Ascending aorta (tissue), 2 donors: ENCODE measurements at regions not wholly inside any gene's neighbourhood (a gene's known extent, or its start where the extent isn't known, plus 50 kb on each side); places are given as distances from the start of the nearest gene placed in this dataset.

ENCODE experiments used
- DNase-seq, 2 donors: peaks; one replicate each; pipeline ENCODE4 v3.0.0-alpha.2; 2019; ENCODE audit warnings: low spot score in 2 of 2
- H3K27ac ChIP-seq, 2 donors: fragments of 200-600 bp; sonication (generic); one replicate each; pipeline ENCODE4 v1.5.1; 2016 to 2017; ENCODE audit warnings: mild to moderate bottlenecking in 1 of 2
- H3K27me3 ChIP-seq: fragments of 200-600 bp; sonication (generic); one replicate; pipeline ENCODE4 v1.5.1; 2017
- H3K36me3 ChIP-seq, 2 donors: fragments of 200-600 bp; sonication (generic); one replicate each; pipeline ENCODE4 v1.5.1; 2016
- H3K4me1 ChIP-seq, 2 donors: fragments of 200-600 bp; sonication (generic); one replicate each; pipeline ENCODE4 v1.5.1; 2016 to 2017; ENCODE audit warnings: mild to moderate bottlenecking in 1 of 2
- H3K4me3 ChIP-seq, 2 donors: fragments of 200-600 bp; sonication (generic); one replicate each; pipeline ENCODE4 v1.5.1; 2016 to 2017; ENCODE audit warnings: mild to moderate bottlenecking in 1 of 2
- H3K9me3 ChIP-seq, 2 donors: fragments of 200-600 bp; sonication (generic); one replicate each; pipeline ENCODE4 v1.5.1; 2016
- CTCF ChIP-seq, 3 experiments: fragments of 200-600 bp in 2 of 3; fragments of 450-650 bp in 1 of 3; sonication (generic) in 2 of 3; IDR thresholded peaks; one replicate each; pipeline ENCODE4 v1.5.1; 2016 to 2019; ENCODE audit warnings: antibody characterized with exemption in 3 of 3, mild to moderate bottlenecking in 1 of 3, moderate library complexity in 1 of 3
- intact Hi-C: fragments of 100-400 bp; cut with DNase I; formaldehyde crosslinking; loops from one replicate; pipeline ENCODE4 v1.15.1; 2023

GRCh38 chr5:36442352-36442751 is 140.7 kb upstream of the RANBP3L start:
- no peak for DNase-seq
- H3K36me3 ChIP-seq = no peaks in the 10 kb centered on the region
- no peak for TF ChIP-seq CTCF (IDR thresholded peaks at IDR 0.05)

GRCh38 chr5:36442796-36443195 is 141.1 kb upstream of the RANBP3L start:
- intact Hi-C loops = no loop called here
- Histone ChIP-seq H3K4me3 (no peak overlapping the region), H3K27ac (no peak overlapping the region), H3K27me3 (no peaks in the 10 kb centered on the region), H3K9me3 (no peaks in the 10 kb centered on the region), H3K36me3 (no peaks in the 10 kb centered on the region), H3K4me1 (peaks cover 0 to 3% of the 10 kb centered on the region in 2 donors)
- TF ChIP-seq CTCF (IDR thresholded peaks at IDR 0.05) = no peak
- DNase-seq = no peak

More at GRCh38 chr5:36442352-36442751, 140.7 kb upstream of the RANBP3L start:
- Histone ChIP-seq H3K9me3 (no peaks in the 10 kb centered on the region), H3K4me1 (peaks cover 0 to 3% of the 10 kb centered on the region in 2 donors), H3K4me3 (no peak overlapping the region), H3K27ac (no peak overlapping the region), H3K27me3 (no peaks in the 10 kb centered on the region)
- intact Hi-C loops = no loop called here

GRCh38 chr5:36443941-36444340 is 142.2 kb upstream of the RANBP3L start:
- no peak for TF ChIP-seq CTCF (IDR thresholded peaks at IDR 0.05)
- intact Hi-C loops = no loop called here
- no peak overlapping the region for H3K27ac ChIP-seq
- peaks cover 0 to 3% of the 10 kb centered on the region in 2 donors for H3K4me1 ChIP-seq
- no peak for DNase-seq
- H3K27me3 ChIP-seq = no peaks in the 10 kb centered on the region
- no peaks in the 10 kb centered on the region for H3K9me3 ChIP-seq
- H3K4me3 ChIP-seq = no peak overlapping the region
- no peaks in the 10 kb centered on the region for H3K36me3 ChIP-seq

GRCh38 chr5:36444582-36445418 is 143.1 kb upstream of the RANBP3L start:
- H3K36me3 ChIP-seq = no peaks in the 10 kb centered on the region
- H3K27me3 ChIP-seq = no peaks in the 10 kb centered on the region
- intact Hi-C loops = no loop called here
- H3K27ac ChIP-seq = peak overlapping the region; percentile 33 to 55
- peak in 1 of 2 donors; percentile 82 for DNase-seq
- TF ChIP-seq CTCF (IDR thresholded peaks at IDR 0.05) = no peak
- H3K9me3 ChIP-seq = no peaks in the 10 kb centered on the region
- peaks cover 0 to 3% of the 10 kb centered on the region in 2 donors for H3K4me1 ChIP-seq
- H3K4me3 ChIP-seq = peak overlapping the region; percentile 17 to 29

GRCh38 chr5:36447776-36448175 is 146.1 kb upstream of the RANBP3L start:
- intact Hi-C loops = no loop called here
- TF ChIP-seq CTCF (IDR thresholded peaks at IDR 0.05) = no peak
- H3K4me3 ChIP-seq = no peak overlapping the region

More at GRCh38 chr5:36447776-36448175, 146.1 kb upstream of the RANBP3L start:
- no peak for DNase-seq
- H3K9me3 ChIP-seq = no peaks in the 10 kb centered on the region
- peaks cover 0 to 3% of the 10 kb centered on the region in 2 donors for H3K4me1 ChIP-seq
- H3K27ac ChIP-seq = no peak overlapping the region
- H3K27me3 ChIP-seq = no peaks in the 10 kb centered on the region
- H3K36me3 ChIP-seq = no peaks in the 10 kb centered on the region
